HL-60 (cell line): ENCODE measurements at regions not wholly inside any gene's neighbourhood (a gene's known extent, or its start where the extent isn't known, plus 50 kb on each side); places are given as distances from the start of the nearest gene placed in this dataset.

Source experiments
- DNase-seq, 2 experiments: peaks; one replicate each; pipeline ENCODE4 v3.0.0-alpha.2; 2010 to 2020; ENCODE audit warnings: low read depth in 1 of 2, low spot score in 1 of 2
- H3K27ac ChIP-seq: fragments of 250-450 bp; sonication (Bioruptor Pico); replicated peaks from 2 replicates; pipeline ENCODE4 v1.5.1; 2020; ENCODE audit warnings: mild to moderate bottlenecking, moderate library complexity
- H3K27me3 ChIP-seq: fragments of 250-450 bp; sonication (Bioruptor Pico); 2 replicates; pipeline ENCODE4 v1.5.1; 2021; ENCODE audit warnings: mild to moderate bottlenecking, moderate library complexity; ENCODE audit not compliant: insufficient read depth, poor library complexity, severe bottlenecking
- H3K4me3 ChIP-seq: replicated peaks from 2 replicates; pipeline ENCODE4 v1.5.1; 2011; ENCODE audit warnings: mild to moderate bottlenecking, control low read depth, low read length; ENCODE audit not compliant: insufficient read depth
- CTCF ChIP-seq: IDR thresholded peaks from one replicate; pipeline ENCODE4 v1.5.1; 2011; ENCODE audit warnings: low read length, control low read depth, inconsistent platforms; ENCODE audit not compliant: insufficient read depth
- GABPA ChIP-seq: IDR thresholded peaks from 2 replicates; pipeline ENCODE4 v1.6.1; 2012; ENCODE audit warnings: low read depth
- POLR2AphosphoS5 ChIP-seq: IDR thresholded peaks from 2 replicates; pipeline ENCODE4 v1.6.1; 2012; ENCODE audit warnings: low read depth
- REST ChIP-seq: IDR thresholded peaks from 2 replicates; pipeline ENCODE4 v1.6.1; 2012; ENCODE audit warnings: low read depth; ENCODE audit not compliant: insufficient replicate concordance
- SPI1 ChIP-seq: IDR thresholded peaks from 2 replicates; pipeline ENCODE4 v1.6.1; 2012; ENCODE audit warnings: low read depth, mild to moderate bottlenecking, borderline replicate concordance

DNA sequence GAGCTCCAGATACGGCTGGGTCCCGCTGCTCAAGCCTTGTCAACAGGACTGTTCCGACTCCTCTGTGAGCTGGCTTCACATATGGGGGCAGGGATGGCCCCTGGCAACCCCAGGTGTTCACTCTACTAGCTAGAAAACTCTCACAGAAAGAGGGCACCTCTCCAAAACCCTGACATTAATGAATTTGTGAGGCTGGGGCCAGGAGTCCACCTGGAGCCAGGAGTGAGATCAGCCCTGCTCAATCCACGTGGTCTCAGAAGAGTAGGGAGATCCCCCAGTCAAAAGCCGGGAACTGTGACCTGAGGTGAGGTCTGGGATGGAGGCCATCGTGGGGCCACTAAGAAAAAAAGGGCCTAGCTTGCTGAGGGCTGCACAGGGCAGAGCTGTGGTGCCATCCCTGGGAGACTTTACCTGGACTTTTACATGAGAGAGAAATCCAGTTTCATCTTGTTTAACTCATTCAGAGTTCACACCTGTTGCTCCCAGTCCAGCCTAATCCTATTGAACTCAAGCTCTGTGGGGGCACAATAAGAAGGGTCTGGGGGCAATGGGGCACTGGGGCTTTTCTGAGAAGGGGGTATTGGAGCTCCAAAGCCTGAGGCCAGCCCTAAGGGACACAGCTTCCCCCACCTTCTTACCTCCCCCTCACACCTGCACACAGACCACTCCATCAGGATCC, 144.3 kb upstream of the MLN start:
- DNase-seq: no peak
- Histone ChIP-seq H3K4me3 (no peak overlapping the region), H3K27ac (no peak overlapping the region), H3K27me3 (no peaks in the 10 kb centered on the region)
- TF ChIP-seq SPI1 (no peak), POLR2AphosphoS5 (no peak), GABPA (no peak), REST (no peak)

DNA sequence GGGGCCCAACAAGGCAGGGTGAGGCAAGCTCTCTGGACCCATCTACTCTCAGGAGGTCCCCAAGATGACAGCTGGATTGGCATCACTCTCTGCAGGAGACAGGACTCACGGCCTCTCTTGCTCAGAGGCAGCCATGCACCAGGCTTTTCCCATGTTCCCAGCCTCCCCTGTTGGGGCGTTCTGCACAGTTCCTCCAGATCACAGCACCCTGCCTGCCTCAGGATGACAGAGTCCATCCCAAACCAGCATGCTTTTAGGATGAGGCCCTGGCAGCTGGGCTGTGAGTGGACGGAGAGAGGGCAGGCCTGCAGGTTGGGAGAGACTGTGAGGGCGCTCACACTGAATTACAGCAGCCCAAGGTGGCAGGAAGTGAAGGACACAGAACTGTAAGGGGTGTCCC, 143.2 kb upstream of the MLN start:
- no peak for TF ChIP-seq GABPA
- TF ChIP-seq POLR2AphosphoS5: no peak
- no peak for TF ChIP-seq REST
- no peak for TF ChIP-seq CTCF
- no peak for TF ChIP-seq SPI1
- no peak for DNase-seq
- Histone ChIP-seq H3K27ac (no peak overlapping the region), H3K4me3 (no peak overlapping the region), H3K27me3 (no peaks in the 10 kb centered on the region)

DNA sequence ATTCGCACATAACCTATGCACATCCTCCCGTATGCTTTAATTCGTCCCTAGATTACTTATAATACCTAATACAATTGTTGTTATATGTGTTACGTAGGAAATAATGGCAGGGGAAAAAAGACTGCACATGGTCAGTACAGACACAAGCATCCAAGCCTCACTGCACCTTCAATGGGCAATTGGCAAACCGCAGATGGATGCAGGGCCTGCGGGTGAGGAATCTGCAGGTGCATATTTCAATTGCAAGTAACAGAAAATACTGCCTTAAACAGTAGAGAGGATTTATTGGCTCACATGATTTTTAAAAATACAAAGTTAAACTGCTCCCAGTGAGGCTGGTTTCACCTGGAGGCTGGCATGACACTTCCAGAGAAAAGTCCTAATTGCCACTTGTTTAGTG, 142.1 kb upstream of the MLN start:
- no peak for DNase-seq
- Histone ChIP-seq H3K4me3 (no peak overlapping the region), H3K27ac (no peak overlapping the region), H3K27me3 (peaks cover under 1% of the 10 kb centered on the region)
- TF ChIP-seq REST: no peak
- no peak for TF ChIP-seq POLR2AphosphoS5
- no peak for TF ChIP-seq SPI1
- TF ChIP-seq CTCF: no peak
- TF ChIP-seq GABPA: no peak
